ENCODE measurements at regions not wholly inside any gene's neighbourhood (a gene's known extent, or its start where the extent isn't known, plus 50 kb on each side); places are given as distances from the start of the nearest gene placed in this dataset.
"Not testable (repeated sequence)": the region's sequence is repeated elsewhere in the genome, so short reads cannot be mapped to it uniquely, and the experiment has no call there.

- not testable (repeated sequence) for TF ChIP-seq EZH2 (IDR thresholded peaks at IDR 0.05; ENCODE audit: insufficient read depth, poor library complexity, severe bottlenecking); EZH2phosphoT487 (IDR thresholded peaks at IDR 0.05; ENCODE audit: insufficient read depth, low read depth)
Measured at GRCh38 chr17:20649097-20649767, 69.7 kb downstream of the CDRT15L2 start.

All from GM23248 (cell line).